Esophagus muscularis mucosa (tissue), 4 donors: ENCODE measurements at regions not wholly inside any gene's neighbourhood (a gene's known extent, or its start where the extent isn't known, plus 50 kb on each side); places are given as distances from the start of the nearest gene placed in this dataset.
A peak's percentile ranks its signal among the peaks of the same experiment; 100 is the strongest.

Experiments used
- DNase-seq: peaks from one replicate; pipeline ENCODE4 v3.0.0-alpha.2; 2017; ENCODE audit errors: extremely low spot score
- H3K27ac ChIP-seq, 4 donors: fragments of 200-600 bp; sonication (generic); replicated peaks in 1 of 4; 1 replicate in 3 of 4; 2 replicates in 1 of 4; pipeline ENCODE4 v1.5.1; 2016 to 2019; ENCODE audit warnings: mild to moderate bottlenecking in 1 of 4
- H3K27me3 ChIP-seq, 4 donors: fragments of 200-600 bp; sonication (generic); one replicate each; pipeline versions ENCODE4 v1.5.1 to v1.6.0; 2016 to 2019
- H3K36me3 ChIP-seq, 4 donors: fragments of 200-600 bp; sonication (generic); one replicate each; pipeline ENCODE4 v1.5.1; 2016 to 2019
- H3K4me1 ChIP-seq, 4 donors: fragments of 200-600 bp; sonication (generic); one replicate each; pipeline ENCODE4 v1.5.1; 2016 to 2019
- H3K4me3 ChIP-seq, 4 donors: fragments of 200-600 bp; sonication (generic); 1 replicate in 2 of 4; 2 replicates in 2 of 4; pipeline ENCODE4 v1.5.1; 2016 to 2019; ENCODE audit warnings: mild to moderate bottlenecking in 4 of 4, moderate library complexity in 1 of 4
- H3K9me3 ChIP-seq, 4 donors: fragments of 200-600 bp; sonication (generic); 1 replicate in 3 of 4; 2 replicates in 1 of 4; pipeline ENCODE4 v1.5.1; 2016 to 2019
- CTCF ChIP-seq, 3 experiments: fragments of 200-600 bp in 2 of 3; fragments of 450-650 bp in 1 of 3; sonication (generic) in 2 of 3; IDR thresholded peaks; one replicate each; pipeline ENCODE4 v1.5.1; 2017 to 2019; ENCODE audit warnings: antibody characterized with exemption in 3 of 3, mild to moderate bottlenecking in 2 of 3, moderate library complexity in 1 of 3
- EP300 ChIP-seq: sonication (generic); formaldehyde crosslinking; IDR thresholded peaks from one replicate; pipeline ENCODE4 v1.6.1; 2017; ENCODE audit warnings: antibody characterized with exemption
- POLR2A ChIP-seq: fragments of 450-650 bp; IDR thresholded peaks from one replicate; pipeline ENCODE4 v1.6.1; 2017; ENCODE audit warnings: antibody characterized with exemption, moderate library complexity, mild to moderate bottlenecking, low read depth
- POLR2AphosphoS5 ChIP-seq, 2 donors: sonication (generic); formaldehyde crosslinking; IDR thresholded peaks; one replicate each; pipeline ENCODE4 v1.6.1; 2017; ENCODE audit warnings: antibody characterized with exemption in 2 of 2
- WGBS: methylation state at CpG from one replicate; pipeline ENCODE4 v1.1.5; 2018; 5-methylcytosine and 5-hydroxymethylcytosine counted together
- intact Hi-C: fragments of 100-400 bp; cut with DNase I; formaldehyde crosslinking; loops from one replicate; pipeline ENCODE4 v1.15.1; 2023

GRCh38 chr18:78540636-78541529 lies 438.7 kb upstream of the SALL3 start:
- Histone ChIP-seq H3K36me3 (no peaks in the 10 kb centered on the region), H3K4me3 (no peak overlapping the region), H3K4me1 (peaks cover 8 to 12% (median 11%) of the 10 kb centered on the region in 4 donors), H3K9me3 (no peaks in the 10 kb centered on the region), H3K27ac (no peak overlapping the region), H3K27me3 (peaks cover 0 to 3% (median 0%) of the 10 kb centered on the region in 4 donors)
- DNase-seq, result no peak
- intact Hi-C loops, result no loop called here
- WGBS, result 87% methylated on average over 17 of the region's 18 CpGs
- TF ChIP-seq POLR2A, result no peak
- TF ChIP-seq CTCF (IDR thresholded peaks at IDR 0.05), result no peak
- no peak for TF ChIP-seq EP300
- TF ChIP-seq POLR2AphosphoS5 (IDR thresholded peaks at IDR 0.05), result no peak

- DNase-seq, result no peak
- Histone ChIP-seq H3K27ac (peak overlapping the region in 1 of 4 donors; percentile 44), H3K9me3 (no peaks in the 10 kb centered on the region), H3K4me3 (no peak overlapping the region), H3K4me1 (peaks cover 8 to 12% (median 11%) of the 10 kb centered on the region in 4 donors), H3K27me3 (peaks cover 0 to 3% (median 0%) of the 10 kb centered on the region in 4 donors), H3K36me3 (no peaks in the 10 kb centered on the region)
- intact Hi-C loops, result no loop called here
- TF ChIP-seq CTCF (IDR thresholded peaks at IDR 0.05), result no peak
- TF ChIP-seq POLR2AphosphoS5 (IDR thresholded peaks at IDR 0.05), result peak in 1 of 2 donors; percentile 63
- 25% methylated on average over 4 of the region's 4 CpGs for WGBS
Observed at GRCh38 chr18:78542204-78542603, 437.4 kb upstream of the SALL3 start.

- Histone ChIP-seq H3K27ac (no peak overlapping the region), H3K4me1 (peaks cover 8 to 12% (median 11%) of the 10 kb centered on the region in 4 donors), H3K9me3 (no peaks in the 10 kb centered on the region), H3K36me3 (no peaks in the 10 kb centered on the region), H3K27me3 (peaks cover 0 to 9% (median 0%) of the 10 kb centered on the region in 4 donors), H3K4me3 (no peak overlapping the region)
- WGBS, result 90% methylated on average over 9 of the region's 9 CpGs
- TF ChIP-seq EP300 (no peak), POLR2AphosphoS5 (IDR thresholded peaks at IDR 0.05) (no peak), CTCF (IDR thresholded peaks at IDR 0.05) (no peak), POLR2A (no peak)
- DNase-seq, result no peak
- intact Hi-C loops, result no loop called here
Observed at GRCh38 chr18:78543201-78543725, 436.4 kb upstream of the SALL3 start.

- Histone ChIP-seq H3K4me1 (peaks cover 8 to 12% (median 11%) of the 10 kb centered on the region in 4 donors), H3K27me3 (peaks cover 0 to 12% (median 0%) of the 10 kb centered on the region in 4 donors), H3K27ac (no peak overlapping the region), H3K36me3 (no peaks in the 10 kb centered on the region), H3K9me3 (no peaks in the 10 kb centered on the region), H3K4me3 (no peak overlapping the region)
- TF ChIP-seq POLR2AphosphoS5 (IDR thresholded peaks at IDR 0.05) (no peak), EP300 (no peak), POLR2A (no peak), CTCF (IDR thresholded peaks at IDR 0.05) (no peak)
- WGBS, result 63% methylated on average over 5 of the region's 5 CpGs
- DNase-seq, result peak; percentile 29
- intact Hi-C loops, result no loop called here
Observed at GRCh38 chr18:78546281-78546680, 433.3 kb upstream of the SALL3 start.
